HAP-1 (cell line): ENCODE measurements at regions not wholly inside any gene's neighbourhood (a gene's known extent, or its start where the extent isn't known, plus 50 kb on each side); places are given as distances from the start of the nearest gene placed in this dataset.
"Not testable (repeated sequence)": the region's sequence is repeated elsewhere in the genome, so short reads cannot be mapped to it uniquely, and the experiment has no call there.

Source experiments
- DNase-seq, 2 experiments: peaks; one replicate each; pipeline ENCODE4 v3.0.0-alpha.2; 2016 to 2020; ENCODE audit warnings: low spot score in 2 of 2
- H3K27me3 ChIP-seq: fragments of 250-450 bp; sonication (Bioruptor Pico); 2 replicates; pipeline ENCODE4 v1.5.1; 2020; ENCODE audit warnings: low read depth, mild to moderate bottlenecking, moderate library complexity
- H3K36me3 ChIP-seq: fragments of 250-450 bp; sonication (Bioruptor Pico); replicated peaks from 2 replicates; pipeline ENCODE4 v1.5.1; 2020; ENCODE audit warnings: mild to moderate bottlenecking
- H3K4me1 ChIP-seq: fragments of 250-450 bp; sonication (Bioruptor Pico); 2 replicates; pipeline ENCODE4 v1.5.1; 2020; ENCODE audit warnings: mild to moderate bottlenecking
- H3K4me3 ChIP-seq: fragments of 250-450 bp; sonication (Bioruptor Pico); 2 replicates; pipeline ENCODE4 v1.5.1; 2020; ENCODE audit warnings: mild to moderate bottlenecking, moderate library complexity
- H3K9me3 ChIP-seq: fragments of 250-450 bp; sonication (Bioruptor Pico); 2 replicates; pipeline ENCODE4 v1.5.1; 2020; ENCODE audit warnings: mild to moderate bottlenecking, moderate library complexity
- in situ Hi-C: fragments of 300-500 bp; cut with MboI; formaldehyde crosslinking; loops from 3 replicates; pipeline ENCODE4 v1.14.3; 2020; ENCODE audit warnings: low sequenced_read_pairs, inconsistent platforms, mixed read lengths

DNA sequence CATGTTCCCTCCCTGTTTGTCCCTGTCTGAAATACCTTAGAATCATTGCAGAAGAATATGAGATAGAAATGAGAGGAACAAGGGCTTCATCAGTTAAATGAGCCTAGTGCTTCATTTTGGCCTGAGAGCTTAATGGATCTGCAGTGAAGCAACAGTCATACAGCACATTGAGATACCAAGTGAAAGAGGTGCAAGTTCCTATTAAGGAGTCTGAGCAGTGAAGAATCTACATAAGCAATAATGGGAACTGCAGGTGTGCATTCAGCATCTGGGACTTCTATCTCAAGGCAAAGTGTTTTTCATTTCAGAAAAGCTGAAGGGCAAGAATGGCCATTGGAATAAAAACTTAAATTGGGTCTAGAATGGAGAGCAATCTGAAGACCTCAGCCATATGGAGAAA lies 323.2 kb upstream of the SLC39A10 start:
- H3K4me3 ChIP-seq, result no peak overlapping the region
- DNase-seq, result no peak
- in situ Hi-C loops, result no loop called here
- H3K9me3 ChIP-seq, result no peaks in the 10 kb centered on the region
- no peaks in the 10 kb centered on the region for H3K27me3 ChIP-seq
- no peaks in the 10 kb centered on the region for H3K36me3 ChIP-seq
- H3K4me1 ChIP-seq, result no peaks in the 10 kb centered on the region

DNA sequence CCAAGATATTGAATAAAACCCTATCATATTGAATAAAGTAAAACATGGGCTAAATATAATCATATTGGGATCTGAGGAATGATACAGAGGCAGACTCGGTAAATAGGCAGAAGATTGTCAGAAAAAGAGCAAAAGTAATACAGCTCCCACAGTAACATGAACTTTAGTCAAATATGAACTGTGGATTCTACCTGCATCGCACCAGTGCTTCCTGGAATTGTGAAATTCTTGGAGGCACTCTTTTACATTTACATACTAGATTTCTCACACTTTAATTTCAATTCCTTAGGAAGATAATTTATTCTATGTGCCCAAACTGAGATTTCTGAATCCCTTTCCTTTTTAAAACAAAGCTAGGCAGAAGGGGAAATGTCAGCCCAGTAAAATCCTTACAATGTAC lies 325.1 kb upstream of the SLC39A10 start:
- Histone ChIP-seq H3K4me3 (no peak overlapping the region), H3K27me3 (no peaks in the 10 kb centered on the region), H3K36me3 (no peaks in the 10 kb centered on the region), H3K4me1 (no peaks in the 10 kb centered on the region), H3K9me3 (no peaks in the 10 kb centered on the region)
- in situ Hi-C loops, result no loop called here
- no peak for DNase-seq

- Histone ChIP-seq H3K36me3 (no peaks in the 10 kb centered on the region), H3K9me3 (no peaks in the 10 kb centered on the region), H3K4me3 (no peak overlapping the region), H3K27me3 (no peaks in the 10 kb centered on the region), H3K4me1 (no peaks in the 10 kb centered on the region)
- no peak for DNase-seq
- in situ Hi-C loops, result no loop called here
Measured at GRCh38 chr2:195331129-195331528, 325.9 kb upstream of the SLC39A10 start.

GRCh38 chr2:195330513-195330956 lies 326.5 kb upstream of the SLC39A10 start:
- in situ Hi-C loops, result no loop called here
- DNase-seq, result no peak
- Histone ChIP-seq H3K27me3 (no peaks in the 10 kb centered on the region), H3K36me3 (no peaks in the 10 kb centered on the region), H3K4me3 (no peak overlapping the region), H3K9me3 (no peaks in the 10 kb centered on the region), H3K4me1 (no peaks in the 10 kb centered on the region)

DNA sequence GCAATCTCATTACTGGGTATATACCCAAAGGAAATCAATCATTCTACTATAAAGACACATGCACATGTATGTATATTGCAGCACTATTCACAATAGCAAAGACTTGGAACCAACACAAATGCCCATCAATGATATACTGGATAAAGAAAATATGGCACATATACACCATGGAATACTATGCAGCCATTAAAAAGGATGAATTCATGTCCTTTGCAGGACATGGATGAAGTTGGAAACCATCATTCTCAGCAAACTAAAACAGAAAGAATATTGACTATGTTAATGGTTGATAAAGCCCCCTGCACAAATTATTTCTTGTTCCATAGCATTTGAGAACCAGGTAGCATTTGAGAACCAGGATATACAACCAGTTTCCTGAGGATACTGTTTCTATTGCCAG lies 327.2 kb upstream of the SLC39A10 start:
- H3K4me1 ChIP-seq, H3K9me3 ChIP-seq, H3K4me3 ChIP-seq, H3K27me3 ChIP-seq, DNase-seq, H3K36me3 ChIP-seq, in situ Hi-C loops: not testable (repeated sequence)

DNA sequence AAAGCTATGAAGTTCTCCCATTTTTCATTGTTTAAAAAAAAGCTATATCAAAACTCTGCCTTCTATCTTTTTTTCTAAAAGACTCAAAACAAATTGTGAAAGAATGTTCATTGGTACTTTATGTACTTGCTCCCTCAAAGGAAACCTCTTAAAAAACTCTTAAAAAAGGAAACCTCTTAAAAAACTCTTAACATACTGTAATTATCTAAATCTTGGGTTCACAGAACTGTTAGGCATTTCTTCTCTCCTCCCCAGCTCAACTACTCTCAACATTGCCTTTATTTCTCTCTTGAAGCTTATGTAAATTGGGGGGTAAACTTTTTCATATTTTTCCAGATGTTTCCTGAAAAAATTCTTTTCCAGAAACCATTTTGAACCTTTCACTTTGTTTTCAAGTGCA lies 330.5 kb upstream of the SLC39A10 start:
- H3K27me3 ChIP-seq, result no peaks in the 10 kb centered on the region
- H3K4me1 ChIP-seq, result no peaks in the 10 kb centered on the region
- in situ Hi-C loops, result no loop called here
- no peaks in the 10 kb centered on the region for H3K36me3 ChIP-seq
- no peak overlapping the region for H3K4me3 ChIP-seq
- no peak for DNase-seq
- no peaks in the 10 kb centered on the region for H3K9me3 ChIP-seq

- Histone ChIP-seq H3K4me3 (no peak overlapping the region), H3K36me3 (no peaks in the 10 kb centered on the region), H3K4me1 (no peaks in the 10 kb centered on the region), H3K9me3 (no peaks in the 10 kb centered on the region), H3K27me3 (no peaks in the 10 kb centered on the region)
- peak in 1 of 2 experiments; percentile 37 for DNase-seq
- in situ Hi-C loops, result no loop called here
Measured at GRCh38 chr2:195322324-195322723, 334.7 kb upstream of the SLC39A10 start.

GRCh38 chr2:195320413-195320973 lies 336.5 kb upstream of the SLC39A10 start:
- H3K9me3 ChIP-seq, result no peaks in the 10 kb centered on the region
- in situ Hi-C loops, result no loop called here
- H3K4me1 ChIP-seq, result no peaks in the 10 kb centered on the region
- no peaks in the 10 kb centered on the region for H3K27me3 ChIP-seq
- DNase-seq, result no peak
- no peaks in the 10 kb centered on the region for H3K36me3 ChIP-seq
- H3K4me3 ChIP-seq, result no peak overlapping the region

DNA sequence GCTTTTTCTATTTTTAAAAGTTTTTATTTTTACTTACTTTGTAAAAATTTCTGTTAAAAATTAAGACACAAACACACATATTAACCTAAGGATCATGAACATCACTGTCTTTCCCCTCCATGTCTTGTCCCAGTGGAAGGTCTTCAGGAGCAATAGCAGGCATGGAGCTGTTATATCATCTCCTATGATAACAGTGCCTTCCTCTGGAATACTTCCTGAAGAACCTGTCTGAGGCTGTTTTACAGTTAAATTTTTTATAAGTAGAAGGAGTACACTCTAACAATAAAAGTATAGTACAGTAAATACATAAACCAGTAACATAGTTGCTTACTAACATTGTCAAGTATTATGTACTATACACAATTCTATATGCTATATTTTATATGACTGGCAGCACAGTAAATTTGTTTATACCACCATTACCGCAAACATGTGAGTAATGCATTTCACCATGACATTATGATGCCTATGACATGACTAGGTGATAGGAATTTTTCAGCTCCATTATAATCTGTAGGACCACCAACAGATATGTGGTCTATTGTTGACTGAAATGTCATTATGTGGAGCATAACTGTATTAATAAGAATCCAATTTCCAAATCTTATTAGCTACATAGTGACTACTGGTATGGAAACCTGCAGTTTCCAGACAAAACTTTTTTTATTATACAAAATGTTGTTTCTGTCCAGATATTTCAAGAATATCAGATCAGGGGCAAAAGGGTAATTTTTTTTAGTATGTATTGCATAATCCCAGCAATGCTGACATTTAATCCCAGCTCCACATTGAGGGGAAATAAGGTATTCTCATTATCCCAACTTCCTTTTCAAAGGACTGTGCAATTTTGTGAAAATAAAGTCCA lies 337.2 kb upstream of the SLC39A10 start:
- Histone ChIP-seq H3K36me3 (no peaks in the 10 kb centered on the region), H3K27me3 (no peaks in the 10 kb centered on the region), H3K9me3 (no peaks in the 10 kb centered on the region), H3K4me1 (no peaks in the 10 kb centered on the region), H3K4me3 (no peak overlapping the region)
- in situ Hi-C loops, result no loop called here
- DNase-seq, result no peak

DNA sequence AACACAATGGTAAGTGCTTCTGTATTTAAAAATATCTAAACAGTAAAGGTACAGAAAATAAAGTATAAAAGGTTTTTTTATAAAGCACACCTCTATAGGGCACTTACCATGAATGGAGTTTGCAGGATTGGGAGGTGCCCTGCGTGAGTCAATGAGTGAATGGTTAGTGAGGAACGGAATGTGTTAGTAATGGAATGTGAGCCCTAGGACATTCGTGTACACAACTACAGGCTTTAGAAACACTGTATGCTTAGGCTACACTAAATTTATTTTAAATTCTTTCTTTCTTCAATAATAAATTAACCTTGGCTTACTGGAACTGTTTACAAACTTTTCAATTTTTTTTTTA lies 337.9 kb upstream of the SLC39A10 start:
- no peaks in the 10 kb centered on the region for H3K36me3 ChIP-seq
- in situ Hi-C loops, result no loop called here
- no peak overlapping the region for H3K4me3 ChIP-seq
- no peaks in the 10 kb centered on the region for H3K27me3 ChIP-seq
- no peaks in the 10 kb centered on the region for H3K9me3 ChIP-seq
- DNase-seq, result no peak
- H3K4me1 ChIP-seq, result no peaks in the 10 kb centered on the region

DNA sequence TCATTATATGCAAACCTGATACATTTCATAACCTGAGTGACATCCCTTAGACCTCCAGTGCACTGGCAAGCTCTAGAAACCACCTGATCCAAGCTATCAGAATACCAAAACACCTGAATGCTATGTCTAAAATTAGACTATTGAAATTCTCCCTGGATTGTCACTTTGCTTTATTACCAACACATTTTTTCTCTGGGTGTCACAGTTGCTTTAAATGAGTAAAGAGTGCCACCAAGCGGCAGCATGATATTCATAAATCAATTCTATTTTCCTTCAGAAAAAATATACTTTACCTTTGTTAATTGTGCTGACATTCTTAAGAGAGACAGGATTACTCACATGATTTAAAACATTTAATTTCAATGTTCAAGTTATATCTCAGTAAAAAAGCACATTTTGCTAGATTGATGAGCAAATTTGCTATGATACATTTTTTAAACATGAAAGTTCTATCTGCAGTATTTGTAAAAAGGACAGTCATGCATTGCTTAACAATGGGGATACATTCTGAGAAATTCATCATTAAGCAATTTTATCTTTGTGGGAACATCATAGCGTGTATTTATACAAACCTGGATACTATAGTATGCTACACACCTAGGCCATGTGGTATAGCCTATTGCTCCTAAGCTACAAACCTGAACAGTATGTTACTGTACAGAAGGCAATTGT lies 338.4 kb upstream of the SLC39A10 start:
- Histone ChIP-seq H3K9me3 (no peaks in the 10 kb centered on the region), H3K27me3 (no peaks in the 10 kb centered on the region), H3K4me3 (no peak overlapping the region), H3K4me1 (no peaks in the 10 kb centered on the region), H3K36me3 (no peaks in the 10 kb centered on the region)
- DNase-seq, result peak; percentile 63 to 69
- in situ Hi-C loops, result no loop called here

GRCh38 chr2:195317550-195317949 lies 339.5 kb upstream of the SLC39A10 start:
- Histone ChIP-seq H3K27me3 (no peaks in the 10 kb centered on the region), H3K4me1 (no peaks in the 10 kb centered on the region), H3K36me3 (no peaks in the 10 kb centered on the region), H3K9me3 (no peaks in the 10 kb centered on the region), H3K4me3 (no peak overlapping the region)
- in situ Hi-C loops, result no loop called here
- DNase-seq, result no peak

- in situ Hi-C loops, result no loop called here
- H3K27me3 ChIP-seq, result no peaks in the 10 kb centered on the region
- no peaks in the 10 kb centered on the region for H3K9me3 ChIP-seq
- no peak overlapping the region for H3K4me3 ChIP-seq
- H3K36me3 ChIP-seq, result no peaks in the 10 kb centered on the region
- no peaks in the 10 kb centered on the region for H3K4me1 ChIP-seq
- no peak for DNase-seq
Measured at GRCh38 chr2:195316486-195316885, 340.5 kb upstream of the SLC39A10 start.

DNA sequence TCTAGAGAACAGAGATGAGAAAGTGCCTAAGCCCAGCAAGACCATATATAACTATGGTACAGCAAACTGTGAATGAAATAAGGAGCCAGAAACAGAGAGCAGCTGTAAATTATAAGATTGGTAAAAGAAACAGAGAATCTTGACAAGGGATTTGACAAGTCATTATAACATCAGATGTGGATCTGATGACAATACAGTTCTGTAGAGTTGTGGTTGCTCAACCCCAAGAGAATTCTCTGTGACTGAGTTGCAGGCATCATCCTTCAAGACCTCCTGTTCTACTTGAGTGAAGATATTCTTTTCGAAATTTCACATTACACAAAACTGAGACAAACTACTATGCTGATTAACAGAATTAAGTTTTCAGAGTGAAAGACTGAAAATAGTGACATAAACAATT lies 343.1 kb upstream of the SLC39A10 start:
- Histone ChIP-seq H3K4me3 (no peak overlapping the region), H3K9me3 (no peaks in the 10 kb centered on the region), H3K36me3 (no peaks in the 10 kb centered on the region), H3K27me3 (no peaks in the 10 kb centered on the region), H3K4me1 (no peaks in the 10 kb centered on the region)
- DNase-seq, result no peak
- in situ Hi-C loops, result no loop called here
